Lower lobe of right lung (tissue), 2 donors: ENCODE measurements at regions not wholly inside any gene's neighbourhood (a gene's known extent, or its start where the extent isn't known, plus 50 kb on each side); places are given as distances from the start of the nearest gene placed in this dataset.

Experiments
- ATAC-seq, 2 donors: fragments of 200-7000 bp; cut with Tn5 transposase; one replicate each; pipeline ENCODE4 v1.9.1; 2020 to 2022; ENCODE audit warnings: mild to moderate bottlenecking in 2 of 2, moderate library complexity in 2 of 2
- DNase-seq: peaks from one replicate; pipeline ENCODE4 v3.0.0-alpha.2; 2020
- H3K27ac ChIP-seq: fragments of 200-600 bp; one replicate; pipeline ENCODE4 v1.8.0; 2022
- H3K27me3 ChIP-seq: fragments of 200-600 bp; one replicate; pipeline ENCODE4 v1.8.0; 2022; ENCODE audit warnings: low read depth
- H3K36me3 ChIP-seq: fragments of 200-600 bp; one replicate; pipeline ENCODE4 v1.8.0; 2022; ENCODE audit warnings: mild to moderate bottlenecking
- H3K4me1 ChIP-seq: fragments of 200-600 bp; one replicate; pipeline ENCODE4 v1.8.0; 2022
- H3K4me3 ChIP-seq: fragments of 200-600 bp; one replicate; pipeline ENCODE4 v1.8.0; 2022; ENCODE audit warnings: mild to moderate bottlenecking
- H3K9me3 ChIP-seq: fragments of 200-600 bp; one replicate; pipeline ENCODE4 v1.8.0; 2022
- CTCF ChIP-seq: fragments of 200-600 bp; IDR thresholded peaks from one replicate; pipeline ENCODE4 v1.8.0; 2022; ENCODE audit warnings: antibody characterized with exemption, mild to moderate bottlenecking
- intact Hi-C: fragments of 100-400 bp; cut with DNase I; formaldehyde crosslinking; loops from one replicate; pipeline ENCODE4 v1.11.0; 2022
- donor health status: DM: no; HTN: yes; CAD: no; lungs with severe emphysema.

GRCh38 chr12:128042825-128043224 is 224.1 kb upstream of the TMEM132C start:
- no peaks in the 10 kb centered on the region for H3K27me3 ChIP-seq
- intact Hi-C loops, result no loop called here
- no peak for TF ChIP-seq CTCF

GRCh38 chr12:128043317-128043716 is 223.7 kb upstream of the TMEM132C start:
- ATAC-seq (no peak), DNase-seq (no peak)
- H3K36me3 ChIP-seq, result no peaks in the 10 kb centered on the region
- intact Hi-C loops, result no loop called here
- no peak for TF ChIP-seq CTCF
- no peaks in the 10 kb centered on the region for H3K4me1 ChIP-seq
- no peaks in the 10 kb centered on the region for H3K27me3 ChIP-seq
- H3K27ac ChIP-seq, result no peak overlapping the region
- H3K4me3 ChIP-seq, result no peak overlapping the region
- H3K9me3 ChIP-seq, result no peaks in the 10 kb centered on the region

More at GRCh38 chr12:128042825-128043224, 224.1 kb upstream of the TMEM132C start:
- no peaks in the 10 kb centered on the region for H3K36me3 ChIP-seq
- H3K4me3 ChIP-seq, result no peak overlapping the region
- DNase-seq, result no peak
- no peak overlapping the region for H3K27ac ChIP-seq
- H3K9me3 ChIP-seq, result no peaks in the 10 kb centered on the region
- no peaks in the 10 kb centered on the region for H3K4me1 ChIP-seq
- no peak for ATAC-seq

GRCh38 chr12:128047266-128048060 is 219.5 kb upstream of the TMEM132C start:
- Histone ChIP-seq H3K36me3 (no peaks in the 10 kb centered on the region), H3K27ac (no peak overlapping the region), H3K27me3 (no peaks in the 10 kb centered on the region), H3K9me3 (no peaks in the 10 kb centered on the region), H3K4me1 (no peaks in the 10 kb centered on the region), H3K4me3 (no peak overlapping the region)
- no peak for TF ChIP-seq CTCF
- intact Hi-C loops, result no loop called here
- DNase-seq (no peak), ATAC-seq (no peak)

GRCh38 chr12:128052331-128052730 is 214.6 kb upstream of the TMEM132C start:
- Histone ChIP-seq H3K9me3 (no peaks in the 10 kb centered on the region), H3K27ac (no peak overlapping the region), H3K4me1 (no peaks in the 10 kb centered on the region), H3K36me3 (no peaks in the 10 kb centered on the region), H3K27me3 (no peaks in the 10 kb centered on the region), H3K4me3 (no peak overlapping the region)
- TF ChIP-seq CTCF, result no peak
- no peak for DNase-seq
- intact Hi-C loops, result no loop called here
- no peak for ATAC-seq

GRCh38 chr12:128052777-128053176 is 214.2 kb upstream of the TMEM132C start:
- H3K36me3 ChIP-seq, result no peaks in the 10 kb centered on the region
- no peak for TF ChIP-seq CTCF
- no peaks in the 10 kb centered on the region for H3K9me3 ChIP-seq
- no peaks in the 10 kb centered on the region for H3K4me1 ChIP-seq
- no peaks in the 10 kb centered on the region for H3K27me3 ChIP-seq
- ATAC-seq, result no peak
- intact Hi-C loops, result no loop called here
- DNase-seq, result no peak
- H3K27ac ChIP-seq, result no peak overlapping the region
- no peak overlapping the region for H3K4me3 ChIP-seq
